ACC112 (cell line): ENCODE measurements at regions not wholly inside any gene's neighbourhood (a gene's known extent, or its start where the extent isn't known, plus 50 kb on each side); places are given as distances from the start of the nearest gene placed in this dataset.

Experiments
- H2AFZ ChIP-seq: fragments of 200-600 bp; sonication (generic); one replicate; pipeline ENCODE4 v1.6.0; 2017; ENCODE audit warnings: antibody characterized with exemption, low read length; ENCODE audit not compliant: unreplicated experiment
- H3K27ac ChIP-seq: fragments of 200-600 bp; sonication (generic); 2 replicates; pipeline ENCODE4 v1.5.1; 2014; ENCODE audit warnings: low read depth, mild to moderate bottlenecking, antibody characterized with exemption, low read length, moderate library complexity
- H3K27me3 ChIP-seq: fragments of 200-600 bp; sonication (generic); 2 replicates; pipeline ENCODE4 v1.6.1; 2014; ENCODE audit warnings: mild to moderate bottlenecking, antibody characterized with exemption, low read length, moderate library complexity, mixed read lengths; ENCODE audit not compliant: insufficient read depth
- H3K36me3 ChIP-seq: fragments of 200-600 bp; sonication (generic); 2 replicates; pipeline ENCODE4 v1.6.1; 2016; ENCODE audit warnings: mild to moderate bottlenecking, antibody characterized with exemption, low read length, moderate library complexity, mixed read lengths; ENCODE audit not compliant: insufficient read depth
- H3K4me1 ChIP-seq: fragments of 200-600 bp; sonication (generic); one replicate; pipeline ENCODE4 v1.6.1; 2016; ENCODE audit warnings: low read length, mixed read lengths; ENCODE audit not compliant: insufficient read depth, unreplicated experiment, control insufficient read depth
- H3K4me3 ChIP-seq: fragments of 200-600 bp; sonication (generic); 2 replicates; pipeline ENCODE4 v1.5.1; 2014; ENCODE audit warnings: mild to moderate bottlenecking, low read depth, low read length
- H3K79me2 ChIP-seq: fragments of 200-600 bp; sonication (generic); one replicate; pipeline ENCODE4 v1.6.0; 2016; ENCODE audit warnings: low read length; ENCODE audit not compliant: control insufficient read depth, unreplicated experiment, insufficient read depth

DNA sequence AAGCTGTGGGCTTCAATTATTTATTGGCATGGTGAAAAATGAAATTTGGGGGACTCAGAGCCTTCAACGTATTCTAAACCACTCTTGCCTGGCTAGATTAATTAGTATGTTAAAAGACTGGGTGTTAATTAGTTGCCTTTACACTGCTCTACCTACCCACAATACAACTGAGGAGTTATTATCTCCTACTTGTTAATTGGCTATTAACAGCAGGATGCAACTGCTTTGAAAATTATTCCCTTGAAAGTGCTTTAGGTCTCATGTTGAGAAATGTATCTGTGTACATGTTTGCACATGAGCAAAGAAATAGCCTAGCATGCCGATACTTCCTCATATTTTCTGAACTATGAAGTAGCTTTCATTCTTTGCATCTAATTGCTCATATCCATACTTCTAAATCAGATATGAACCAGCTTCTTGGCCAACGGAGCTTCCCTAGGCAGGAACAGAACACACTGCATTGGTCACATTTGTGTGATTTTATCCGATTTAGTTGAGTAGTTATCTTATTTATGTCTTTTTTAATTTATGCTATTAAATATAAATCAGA, 155.8 kb downstream of the GPAM start:
- no peak overlapping the region for H3K4me3 ChIP-seq
- no peak overlapping the region for H3K27ac ChIP-seq
- no peaks in the 10 kb centered on the region for H3K36me3 ChIP-seq
- H3K27me3 ChIP-seq, result no peaks in the 10 kb centered on the region
- H3K4me1 ChIP-seq, result no peaks in the 10 kb centered on the region
- no peaks in the 10 kb centered on the region for H3K79me2 ChIP-seq
- no peak overlapping the region for H2AFZ ChIP-seq

DNA sequence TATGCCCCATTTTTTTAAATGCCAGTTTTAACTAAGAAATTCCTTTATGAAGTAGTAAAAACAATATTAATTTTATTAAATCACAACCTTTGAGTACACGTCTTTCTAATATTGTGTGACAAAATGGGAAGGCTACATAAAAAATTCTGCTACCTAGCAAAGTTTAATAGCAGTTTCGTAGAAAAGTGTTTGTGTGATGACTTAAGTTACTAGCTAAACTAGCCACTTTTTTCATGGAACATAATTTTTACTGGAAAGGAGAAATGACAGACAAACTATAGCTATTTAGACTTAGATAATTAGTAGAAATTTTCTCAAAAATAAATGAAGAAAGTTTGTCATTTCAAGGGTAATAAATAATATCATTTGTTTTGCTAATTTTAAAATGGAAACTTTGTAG, 153.1 kb downstream of the GPAM start:
- Histone ChIP-seq H3K4me1 (no peaks in the 10 kb centered on the region), H3K36me3 (no peaks in the 10 kb centered on the region), H3K79me2 (no peaks in the 10 kb centered on the region), H2AFZ (no peak overlapping the region), H3K4me3 (no peak overlapping the region), H3K27me3 (no peaks in the 10 kb centered on the region), H3K27ac (no peak overlapping the region)

DNA sequence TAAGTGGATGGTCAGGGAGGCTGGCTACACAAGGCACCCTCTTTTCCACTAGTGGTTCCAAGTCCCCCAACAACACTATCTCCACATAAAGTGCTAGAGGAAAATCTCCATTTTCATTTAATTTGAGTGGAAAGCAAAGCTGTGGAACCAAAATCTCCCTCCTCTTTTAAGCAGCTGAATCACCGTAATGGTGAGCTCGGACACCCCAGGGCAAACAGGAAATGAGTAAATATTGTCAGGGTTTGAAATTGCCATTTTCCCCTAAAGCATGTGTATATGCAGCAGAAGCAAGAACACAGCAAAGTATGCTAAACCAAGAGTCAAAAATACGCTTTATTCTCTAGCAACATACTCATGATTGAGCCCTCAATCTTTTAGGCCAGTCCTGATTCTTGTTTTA, 143.7 kb downstream of the GPAM start:
- Histone ChIP-seq H3K79me2 (no peaks in the 10 kb centered on the region), H3K27me3 (no peaks in the 10 kb centered on the region), H3K36me3 (no peaks in the 10 kb centered on the region), H2AFZ (no peak overlapping the region), H3K27ac (no peak overlapping the region), H3K4me1 (no peaks in the 10 kb centered on the region), H3K4me3 (no peak overlapping the region)

DNA sequence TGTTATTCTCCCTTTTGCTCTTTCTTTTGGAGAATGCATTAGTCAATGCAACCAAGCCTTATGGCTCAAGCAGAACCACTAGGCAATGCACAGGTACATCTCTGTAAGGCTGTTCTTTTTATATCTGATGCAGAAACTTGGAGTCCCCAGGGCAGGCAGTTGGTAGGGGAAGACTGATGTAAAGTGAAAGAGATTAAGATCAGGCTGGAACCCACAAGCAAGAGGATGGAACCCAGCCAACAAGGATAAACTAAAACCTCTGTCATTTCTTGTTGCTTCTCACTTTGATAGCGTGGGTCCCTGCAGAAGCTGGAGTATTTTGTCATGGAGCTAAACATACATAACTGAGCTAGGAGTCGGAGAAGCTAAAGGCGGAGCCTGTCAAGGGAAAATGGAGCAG, 142.9 kb downstream of the GPAM start:
- Histone ChIP-seq H3K27ac (no peak overlapping the region), H3K4me3 (no peak overlapping the region), H3K79me2 (no peaks in the 10 kb centered on the region), H2AFZ (no peak overlapping the region), H3K27me3 (no peaks in the 10 kb centered on the region), H3K4me1 (no peaks in the 10 kb centered on the region), H3K36me3 (no peaks in the 10 kb centered on the region)

- Histone ChIP-seq H3K4me3 (no peak overlapping the region), H2AFZ (no peak overlapping the region), H3K27ac (no peak overlapping the region), H3K36me3 (no peaks in the 10 kb centered on the region), H3K4me1 (no peaks in the 10 kb centered on the region), H3K27me3 (no peaks in the 10 kb centered on the region), H3K79me2 (no peaks in the 10 kb centered on the region)
Observed at GRCh38 chr10:112045938-112046337, 137.6 kb downstream of the GPAM start.

GRCh38 chr10:112047674-112048073, 135.9 kb downstream of the GPAM start:
- Histone ChIP-seq H3K27me3 (no peaks in the 10 kb centered on the region), H3K36me3 (no peaks in the 10 kb centered on the region), H2AFZ (no peak overlapping the region), H3K79me2 (no peaks in the 10 kb centered on the region), H3K4me1 (no peaks in the 10 kb centered on the region), H3K4me3 (no peak overlapping the region), H3K27ac (no peak overlapping the region)

GRCh38 chr10:112052166-112052565, 131.4 kb downstream of the GPAM start:
- Histone ChIP-seq H2AFZ (no peak overlapping the region), H3K79me2 (no peaks in the 10 kb centered on the region), H3K4me1 (no peaks in the 10 kb centered on the region), H3K36me3 (no peaks in the 10 kb centered on the region), H3K27ac (no peak overlapping the region), H3K4me3 (no peak overlapping the region), H3K27me3 (no peaks in the 10 kb centered on the region)

GRCh38 chr10:112053895-112054294, 129.7 kb downstream of the GPAM start:
- no peaks in the 10 kb centered on the region for H3K27me3 ChIP-seq
- H3K4me3 ChIP-seq, result no peak overlapping the region
- no peak overlapping the region for H2AFZ ChIP-seq
- no peaks in the 10 kb centered on the region for H3K36me3 ChIP-seq
- no peaks in the 10 kb centered on the region for H3K79me2 ChIP-seq
- no peaks in the 10 kb centered on the region for H3K4me1 ChIP-seq
- H3K27ac ChIP-seq, result no peak overlapping the region

DNA sequence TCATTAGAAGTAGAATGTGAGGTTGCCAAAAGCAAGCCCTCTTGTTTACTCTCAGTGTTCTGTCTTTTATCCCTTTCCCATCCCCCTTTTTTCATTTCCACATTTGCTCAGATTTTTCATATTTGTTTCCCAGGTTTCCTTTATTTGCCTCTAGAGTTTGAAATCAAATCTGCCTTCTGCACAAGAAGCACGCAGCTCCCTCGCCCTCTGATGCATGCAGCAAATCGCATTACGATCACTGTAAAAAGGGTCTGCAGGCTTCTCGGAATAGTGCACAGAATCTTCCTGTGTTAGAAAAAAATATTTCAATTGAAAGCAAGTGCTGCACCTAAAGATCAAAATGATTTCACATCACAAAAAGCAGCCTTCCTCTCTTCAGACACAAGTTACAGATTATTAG, 129.0 kb downstream of the GPAM start:
- H3K27me3 ChIP-seq, result no peaks in the 10 kb centered on the region
- no peaks in the 10 kb centered on the region for H3K4me1 ChIP-seq
- H3K36me3 ChIP-seq, result no peaks in the 10 kb centered on the region
- H3K79me2 ChIP-seq, result no peaks in the 10 kb centered on the region
- H2AFZ ChIP-seq, result no peak overlapping the region
- no peak overlapping the region for H3K4me3 ChIP-seq
- no peak overlapping the region for H3K27ac ChIP-seq

DNA sequence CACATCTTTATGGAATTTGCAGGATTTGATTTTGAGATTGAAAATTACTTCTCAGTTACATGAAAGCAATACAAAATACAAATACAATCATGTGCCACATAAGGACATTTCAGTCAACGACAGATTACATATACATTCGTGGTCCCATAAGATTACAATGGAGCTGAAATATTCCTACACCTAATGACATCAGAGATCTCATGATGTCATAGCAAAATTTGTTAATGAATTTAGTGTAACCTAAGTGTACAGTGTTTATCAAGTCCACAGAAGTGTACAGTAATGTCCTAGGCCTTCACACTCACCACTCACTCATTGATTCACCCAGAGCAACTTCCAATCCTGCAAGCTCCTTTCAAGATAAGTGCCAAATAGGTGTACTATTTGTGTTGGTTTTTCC, 126.5 kb downstream of the GPAM start:
- H3K79me2 ChIP-seq, result no peaks in the 10 kb centered on the region
- H3K27me3 ChIP-seq, result no peaks in the 10 kb centered on the region
- H3K4me1 ChIP-seq, result no peaks in the 10 kb centered on the region
- H3K36me3 ChIP-seq, result no peaks in the 10 kb centered on the region
- no peak overlapping the region for H2AFZ ChIP-seq
- H3K4me3 ChIP-seq, result no peak overlapping the region
- no peak overlapping the region for H3K27ac ChIP-seq

DNA sequence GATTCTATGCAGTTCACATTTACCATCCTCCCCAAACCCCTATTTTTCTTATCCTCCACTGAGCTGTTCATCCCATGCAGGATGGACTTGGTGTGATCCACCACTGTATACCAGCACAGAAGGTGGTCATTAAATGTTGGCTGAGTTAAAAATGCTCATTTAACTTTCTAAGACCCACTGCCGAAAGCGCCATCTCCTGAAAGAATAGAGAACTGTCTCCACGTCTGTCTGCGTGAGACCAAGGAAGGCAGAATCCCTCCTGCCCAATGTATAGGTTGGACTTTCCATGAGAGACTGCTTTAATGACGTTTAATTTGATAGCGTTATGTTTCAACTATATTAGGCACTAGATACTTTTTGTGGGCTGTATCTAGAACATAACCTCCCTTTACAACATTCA, 124.3 kb downstream of the GPAM start:
- H3K4me1 ChIP-seq, result no peaks in the 10 kb centered on the region
- H3K27me3 ChIP-seq, result no peaks in the 10 kb centered on the region
- no peak overlapping the region for H3K27ac ChIP-seq
- no peaks in the 10 kb centered on the region for H3K36me3 ChIP-seq
- H3K4me3 ChIP-seq, result no peak overlapping the region
- H3K79me2 ChIP-seq, result no peaks in the 10 kb centered on the region
- no peak overlapping the region for H2AFZ ChIP-seq
